ENCODE measurements at regions not wholly inside any gene's neighbourhood (a gene's known extent, or its start where the extent isn't known, plus 50 kb on each side); places are given as distances from the start of the nearest gene placed in this dataset.

- intact Hi-C loops (cut with micrococcal nuclease): no loop called here
- no peaks in the 10 kb centered on the region for H3K4me1 ChIP-seq
- H3K27ac ChIP-seq (replicated peaks): no peak overlapping the region
- no peaks in the 10 kb centered on the region for H3K27me3 ChIP-seq (ENCODE audit: low read depth)
- TF ChIP-seq, protein P1, sequence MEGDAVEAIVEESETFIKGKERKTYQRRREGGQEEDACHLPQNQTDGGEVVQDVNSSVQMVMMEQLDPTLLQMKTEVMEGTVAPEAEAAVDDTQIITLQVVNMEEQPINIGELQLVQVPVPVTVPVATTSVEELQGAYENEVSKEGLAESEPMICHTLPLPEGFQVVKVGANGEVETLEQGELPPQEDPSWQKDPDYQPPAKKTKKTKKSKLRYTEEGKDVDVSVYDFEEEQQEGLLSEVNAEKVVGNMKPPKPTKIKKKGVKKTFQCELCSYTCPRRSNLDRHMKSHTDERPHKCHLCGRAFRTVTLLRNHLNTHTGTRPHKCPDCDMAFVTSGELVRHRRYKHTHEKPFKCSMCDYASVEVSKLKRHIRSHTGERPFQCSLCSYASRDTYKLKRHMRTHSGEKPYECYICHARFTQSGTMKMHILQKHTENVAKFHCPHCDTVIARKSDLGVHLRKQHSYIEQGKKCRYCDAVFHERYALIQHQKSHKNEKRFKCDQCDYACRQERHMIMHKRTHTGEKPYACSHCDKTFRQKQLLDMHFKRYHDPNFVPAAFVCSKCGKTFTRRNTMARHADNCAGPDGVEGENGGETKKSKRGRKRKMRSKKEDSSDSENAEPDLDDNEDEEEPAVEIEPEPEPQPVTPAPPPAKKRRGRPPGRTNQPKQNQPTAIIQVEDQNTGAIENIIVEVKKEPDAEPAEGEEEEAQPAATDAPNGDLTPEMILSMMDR (IDR thresholded peaks at IDR 0.05; ENCODE audit: borderline replicate concordance): no peak
- peaks cover 3% of the 10 kb centered on the region for H3K9me3 ChIP-seq (replicated peaks)
- no peaks in the 10 kb centered on the region for H3K36me3 ChIP-seq
- H3K4me3 ChIP-seq: no peak overlapping the region
- no peak for DNase-seq
Observed at GRCh38 chr15:53384417-53384816, 375.0 kb downstream of the WDR72 start.

- no peak overlapping the region for H3K4me3 ChIP-seq
- DNase-seq: no peak
- H3K36me3 ChIP-seq: no peaks in the 10 kb centered on the region
- intact Hi-C loops (cut with micrococcal nuclease): no loop called here
- peaks cover 3% of the 10 kb centered on the region for H3K9me3 ChIP-seq (replicated peaks)
- H3K27ac ChIP-seq (replicated peaks): no peak overlapping the region
- no peaks in the 10 kb centered on the region for H3K4me1 ChIP-seq
- TF ChIP-seq, protein P1 (IDR thresholded peaks at IDR 0.05; ENCODE audit: borderline replicate concordance): no peak
- no peaks in the 10 kb centered on the region for H3K27me3 ChIP-seq (ENCODE audit: low read depth)
Observed at GRCh38 chr15:53378096-53378800, 381.2 kb downstream of the WDR72 start.

DNA sequence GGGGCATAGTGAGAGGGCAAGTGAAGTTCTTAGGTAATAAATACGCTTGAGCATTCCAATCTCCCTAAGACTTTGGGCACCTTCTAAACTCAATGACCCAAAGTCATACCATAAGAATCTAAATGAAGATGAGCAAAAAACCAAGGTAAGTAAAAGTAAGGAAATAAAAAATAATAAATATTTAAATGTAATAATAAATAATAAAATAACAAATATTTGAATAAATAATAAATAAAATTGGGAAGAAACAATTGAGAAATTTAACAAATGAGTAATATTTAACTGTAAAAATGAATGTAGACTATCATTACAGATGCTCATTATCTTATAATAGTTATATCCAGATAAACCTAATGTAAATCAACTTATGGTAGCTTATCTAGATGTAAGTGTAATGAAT, 391.7 kb downstream of the WDR72 start:
- TF ChIP-seq, protein P1 (IDR thresholded peaks at IDR 0.05; ENCODE audit: borderline replicate concordance): no peak
- no peaks in the 10 kb centered on the region for H3K36me3 ChIP-seq
- no peaks in the 10 kb centered on the region for H3K4me1 ChIP-seq
- H3K27ac ChIP-seq (replicated peaks): no peak overlapping the region
- no peaks in the 10 kb centered on the region for H3K27me3 ChIP-seq (ENCODE audit: low read depth)
- H3K4me3 ChIP-seq: no peak overlapping the region
- no peak for DNase-seq
- intact Hi-C loops (cut with micrococcal nuclease): no loop called here
- H3K9me3 ChIP-seq (replicated peaks): peaks cover 21% of the 10 kb centered on the region

DNA sequence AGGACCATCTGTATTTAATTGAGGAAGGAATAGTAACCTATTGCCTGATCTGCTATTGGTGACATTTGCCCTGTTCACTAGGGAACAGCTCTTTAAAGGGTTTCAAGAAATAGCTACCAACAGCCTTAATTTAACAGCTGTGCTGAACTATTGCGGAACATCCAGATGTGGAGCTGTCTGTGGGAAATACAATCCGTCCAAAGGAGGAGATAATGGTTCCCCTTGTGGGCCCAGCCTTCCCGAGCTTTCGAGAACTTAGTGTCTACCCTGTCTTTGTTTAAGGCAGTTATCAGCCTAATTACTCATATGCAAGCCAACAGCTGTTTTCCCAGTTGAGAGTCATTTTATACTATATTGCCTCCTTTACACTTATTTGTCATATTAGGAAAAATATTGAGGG, 398.6 kb downstream of the WDR72 start:
- intact Hi-C loops (cut with micrococcal nuclease): no loop called here
- H3K27ac ChIP-seq (replicated peaks): no peak overlapping the region

GRCh38 chr15:53359038-53359437, 400.4 kb downstream of the WDR72 start:
- H3K9me3 ChIP-seq (replicated peaks): no peaks in the 10 kb centered on the region
- H3K27ac ChIP-seq (replicated peaks): no peak overlapping the region
- no peaks in the 10 kb centered on the region for H3K36me3 ChIP-seq
- TF ChIP-seq, protein P1 (IDR thresholded peaks at IDR 0.05; ENCODE audit: borderline replicate concordance): no peak
- H3K4me3 ChIP-seq: no peak overlapping the region
- H3K27me3 ChIP-seq (ENCODE audit: low read depth): no peaks in the 10 kb centered on the region
- no peaks in the 10 kb centered on the region for H3K4me1 ChIP-seq
- intact Hi-C loops (cut with micrococcal nuclease): no loop called here
- no peak for DNase-seq

More for the DNA sequence above, 398.6 kb downstream of the WDR72 start:
- Histone ChIP-seq H3K4me1 (no peaks in the 10 kb centered on the region), H3K27me3 (ENCODE audit: low read depth) (no peaks in the 10 kb centered on the region), H3K9me3 (replicated peaks) (peaks cover 3% of the 10 kb centered on the region), H3K36me3 (no peaks in the 10 kb centered on the region), H3K4me3 (no peak overlapping the region)
- DNase-seq: no peak
- TF ChIP-seq, protein P1 (IDR thresholded peaks at IDR 0.05; ENCODE audit: borderline replicate concordance): no peak
